ENCODE measurements at regions not wholly inside any gene's neighbourhood (a gene's known extent, or its start where the extent isn't known, plus 50 kb on each side); places are given as distances from the start of the nearest gene placed in this dataset.

DNA sequence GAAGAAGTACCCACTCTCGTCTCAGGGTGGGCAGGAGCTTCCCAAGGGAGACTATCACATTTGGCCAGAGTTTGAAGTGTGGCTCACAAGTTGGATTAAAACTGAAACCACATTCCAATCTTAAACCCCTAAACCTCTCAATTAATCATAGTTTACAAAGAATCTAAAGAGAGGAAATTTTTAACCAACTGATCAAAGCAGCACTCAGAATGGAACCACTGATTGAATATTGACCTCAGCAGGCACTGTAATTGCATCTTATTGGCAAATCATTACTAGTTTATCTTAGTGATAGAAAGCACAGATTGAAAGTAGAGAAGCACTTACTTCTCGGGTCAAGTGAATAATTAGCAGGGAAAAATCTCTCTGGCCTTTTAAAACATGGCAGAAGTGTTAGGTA, 491.6 kb downstream of the TOX3 start:
- no peaks in the 10 kb centered on the region for H3K36me3 ChIP-seq (ENCODE audit: control insufficient read depth, insufficient read depth, low read length)
- no peak overlapping the region for H4K5ac ChIP-seq (ENCODE audit: low read depth, low read length)
- H2AK5ac ChIP-seq (ENCODE audit: low read depth, low read length) = no peak overlapping the region
- H3K9ac ChIP-seq (ENCODE audit: low read depth, low read length) = no peak overlapping the region
- H3K56ac ChIP-seq (ENCODE audit: extremely low read depth, insufficient read depth, low read length) = no peak overlapping the region
- TF ChIP-seq CEBPB (IDR thresholded peaks at IDR 0.05; ENCODE audit: low read depth, low read length) = no peak
- no peak for TF ChIP-seq POLR2A (IDR thresholded peaks at IDR 0.05; ENCODE audit: low read depth, low read length)
- TF ChIP-seq MAFK (IDR thresholded peaks at IDR 0.05; ENCODE audit: low read depth, low read length) = no peak
- no peak for TF ChIP-seq NFE2L2 (IDR thresholded peaks at IDR 0.05; ENCODE audit: low read depth, low read length)
- no peak for TF ChIP-seq SMC3 (IDR thresholded peaks at IDR 0.05; ENCODE audit: low read depth, low read length)
- no peak for TF ChIP-seq BHLHE40 (IDR thresholded peaks at IDR 0.05; ENCODE audit: low read depth, low read length)
- no peak overlapping the region for H2BK120ac ChIP-seq (ENCODE audit: low read depth, low read length)
- H3K79me1 ChIP-seq (ENCODE audit: low read depth in 1 of 2, low read length in 2 of 2) = no peaks in the 10 kb centered on the region
- no peak overlapping the region for H3K4me3 ChIP-seq (ENCODE audit: insufficient read depth, low read depth, low read length)
- in situ Hi-C loops (cut with MboI; ENCODE audit: low sequenced_read_pairs) (no loop called here), dilution Hi-C loops (cut with HindIII; ENCODE audit: low sequenced_read_pairs, unreplicated experiment) (no loop called here), intact Hi-C loops (cut with micrococcal nuclease) (no loop called here)
- H4K8ac ChIP-seq (ENCODE audit: low read depth in 2 of 2, low read length in 2 of 2) = no peak overlapping the region
- no CpG with 5 or more reads among the region's 2 CpGs for WGBS, 2 experiments (ENCODE audit: extremely low coverage in 2 of 2, insufficient read length in 1 of 2)
- H3K14ac ChIP-seq (replicated peaks; ENCODE audit: low read depth, low read length) = no peak overlapping the region
- no peak overlapping the region for H2BK5ac ChIP-seq (ENCODE audit: low read depth, low read length, poor library complexity, severe bottlenecking)
- DNase-seq (no peak), ATAC-seq (ENCODE audit: low read depth) (no peak)
- no TSS peak for BruUV-seq (replicated peaks)
- H3K27ac ChIP-seq (ENCODE audit: insufficient read depth, low read length) = no peak overlapping the region
- H2AK9ac ChIP-seq (replicated peaks; ENCODE audit: low read depth, low read length, poor library complexity) = no peak overlapping the region
- no peaks in the 10 kb centered on the region for H3K9me1 ChIP-seq (ENCODE audit: insufficient read depth, low read length)
- H3K23ac ChIP-seq (ENCODE audit: low read depth, low read length) = no peak overlapping the region
- no peaks in the 10 kb centered on the region for H3K4me1 ChIP-seq (ENCODE audit: control insufficient read depth, insufficient read depth, low read length)
- CTCF ChIA-PET = no interaction called here
- POLR2A ChIA-PET (ENCODE audit: unreplicated experiment) = no interaction called here
- H3K4me2 ChIP-seq (ENCODE audit: low read depth, low read length) = no peak overlapping the region
- H4K20me1 ChIP-seq (ENCODE audit: insufficient read depth, low read length) = no peaks in the 10 kb centered on the region
- no peak overlapping the region for H2BK15ac ChIP-seq (ENCODE audit: low read depth, low read length)
- H3K18ac ChIP-seq (ENCODE audit: low read depth, low read length) = no peak overlapping the region
- H3K27me3 ChIP-seq (ENCODE audit: control insufficient read depth, insufficient read depth, low read length) = no peaks in the 10 kb centered on the region
- no peak overlapping the region for H2AFZ ChIP-seq (replicated peaks; ENCODE audit: low read length, poor library complexity)
- H4K91ac ChIP-seq (ENCODE audit: insufficient read depth, low read depth, low read length) = no peak overlapping the region
- H3K4ac ChIP-seq (ENCODE audit: low read depth, low read length) = no peak overlapping the region
- H2BK20ac ChIP-seq (ENCODE audit: low read depth, low read length) = no peak overlapping the region
- 0 out of 2 replicates have a peak, but pooled peaks cover 2% of the 10 kb centered on the region for H3K9me3 ChIP-seq (ENCODE audit: control insufficient read depth, insufficient read depth, low read length)

Data from IMR-90 (cell line).